Caco-2 (cell line): ENCODE measurements at regions not wholly inside any gene's neighbourhood (a gene's known extent, or its start where the extent isn't known, plus 50 kb on each side); places are given as distances from the start of the nearest gene placed in this dataset.
"Not testable (repeated sequence)": the region's sequence is repeated elsewhere in the genome, so short reads cannot be mapped to it uniquely, and the experiment has no call there.

Experiments
- BruUV-seq: library from RNA; stranded (reverse); fragments of 400-500 nt; replicated peaks from 2 replicates; lab custom pipeline; 2021; lab: Mats Ljungman, UMichigan
- CTCF ChIA-PET: fragments of 300-600 bp; sonication (Branson Sonifier 250); formaldehyde crosslinking; loops from one replicate; lab custom pipeline; 2022; ENCODE audit warnings: antibody characterized with exemption; lab: Charles Lee
- POLR2A ChIA-PET: fragments of 300-600 bp; sonication (Branson Sonifier 250); formaldehyde crosslinking; loops from one replicate; lab custom pipeline; 2022; ENCODE audit warnings: antibody characterized with exemption; lab: Charles Lee
- DNase-seq, 2 experiments: peaks; one replicate each; pipeline versions ENCODE4 v3.0.0 to v3.0.0-alpha.2; 2020 to 2022
- H3K27me3 ChIP-seq: replicated peaks from 2 replicates; pipeline ENCODE4 v1.6.0; 2011; ENCODE audit warnings: low read length; ENCODE audit not compliant: control insufficient read depth, insufficient read depth
- H3K36me3 ChIP-seq: 2 replicates; pipeline ENCODE4 v1.5.1; 2011; ENCODE audit warnings: low read length; ENCODE audit not compliant: control insufficient read depth, insufficient read depth
- H3K4me1 ChIP-seq: fragments of 250-450 bp; sonication (Bioruptor Pico); 2 replicates; pipeline ENCODE4 v1.5.1; 2020; ENCODE audit warnings: mild to moderate bottlenecking
- H3K4me3 ChIP-seq: 2 replicates; pipeline ENCODE4 v1.5.1; 2011; ENCODE audit warnings: low read depth, mild to moderate bottlenecking, control low read depth, low read length
- H3K9me3 ChIP-seq: fragments of 250-450 bp; sonication (Bioruptor Pico); 2 replicates; pipeline ENCODE4 v1.5.1; 2020; ENCODE audit warnings: mild to moderate bottlenecking, moderate library complexity
- H3K27ac Mint-ChIP-seq: one replicate; pipeline ENCODE4 v1.8.0; 2022; ENCODE audit warnings: mixed read lengths; ENCODE audit not compliant: unreplicated experiment
- H3K27me3 Mint-ChIP-seq: one replicate; pipeline ENCODE4 v1.8.0; 2022; ENCODE audit warnings: mixed read lengths; ENCODE audit not compliant: insufficient read depth, unreplicated experiment
- H3K36me3 Mint-ChIP-seq: one replicate; pipeline ENCODE4 v1.8.0; 2022; ENCODE audit warnings: mild to moderate bottlenecking, mixed read lengths; ENCODE audit not compliant: insufficient read depth, unreplicated experiment
- H3K4me1 Mint-ChIP-seq: one replicate; pipeline ENCODE4 v1.8.0; 2022; ENCODE audit warnings: low read depth, mixed read lengths; ENCODE audit not compliant: unreplicated experiment
- H3K4me3 Mint-ChIP-seq: one replicate; pipeline ENCODE4 v1.8.0; 2022; ENCODE audit warnings: mild to moderate bottlenecking, moderate library complexity, mixed read lengths; ENCODE audit not compliant: unreplicated experiment
- H3K9me3 Mint-ChIP-seq: one replicate; pipeline ENCODE4 v1.8.0; 2022; ENCODE audit warnings: mixed read lengths; ENCODE audit not compliant: unreplicated experiment
- CTCF ChIP-seq, 2 experiments: fragments of 200-600 bp in 1 of 2; IDR thresholded peaks; 1 replicate in 1 of 2; 2 replicates in 1 of 2; pipeline versions ENCODE4 v1.5.1 to v1.8.0; 2011 to 2022; ENCODE audit warnings: antibody characterized with exemption in 1 of 2, control low read depth in 1 of 2, inconsistent platforms in 1 of 2, low read depth in 1 of 2, low read length in 1 of 2, mild to moderate bottlenecking in 1 of 2, moderate library complexity in 1 of 2; ENCODE audit not compliant: insufficient read depth in 1 of 2, severe bottlenecking in 1 of 2, unreplicated experiment in 1 of 2
- intact Hi-C: fragments of 100-400 bp; cut with micrococcal nuclease; formaldehyde crosslinking; loops from one replicate; pipeline ENCODE4 v1.10.0; 2022; ENCODE audit not compliant: unreplicated experiment

GRCh38 chr13:22956456-22957115 lies 224.2 kb upstream of the SGCG start:
- H3K4me3 Mint-ChIP-seq, H3K27me3 ChIP-seq, H3K36me3 ChIP-seq, CTCF ChIA-PET, H3K9me3 ChIP-seq, H3K27me3 Mint-ChIP-seq, H3K4me3 ChIP-seq, H3K27ac Mint-ChIP-seq, BruUV-seq, intact Hi-C loops, DNase-seq, H3K36me3 Mint-ChIP-seq, H3K4me1 Mint-ChIP-seq, POLR2A ChIA-PET, H3K4me1 ChIP-seq: not testable (repeated sequence)
- H3K9me3 Mint-ChIP-seq: peaks cover 13% of the 10 kb centered on the region

GRCh38 chr13:22959859-22960258 lies 220.9 kb upstream of the SGCG start:
- H3K27me3 ChIP-seq, H3K4me3 ChIP-seq, H3K27me3 Mint-ChIP-seq, DNase-seq, H3K9me3 Mint-ChIP-seq, H3K27ac Mint-ChIP-seq, intact Hi-C loops, H3K4me3 Mint-ChIP-seq, H3K4me1 ChIP-seq, H3K36me3 Mint-ChIP-seq, H3K4me1 Mint-ChIP-seq, POLR2A ChIA-PET, H3K36me3 ChIP-seq, H3K9me3 ChIP-seq, CTCF ChIA-PET, BruUV-seq: not testable (repeated sequence)

GRCh38 chr13:22960827-22961226 lies 220.0 kb upstream of the SGCG start:
- Mint-ChIP-seq H3K9me3 (no peaks in the 10 kb centered on the region), H3K4me3 (no peak overlapping the region), H3K27me3 (no peaks in the 10 kb centered on the region), H3K4me1 (no peaks in the 10 kb centered on the region), H3K27ac (no peak overlapping the region), H3K36me3 (no peaks in the 10 kb centered on the region)
- H3K27me3 ChIP-seq: no peaks in the 10 kb centered on the region
- no peak for TF ChIP-seq CTCF (IDR thresholded peaks at IDR 0.05; ENCODE audit: insufficient read depth in 1 of 2, low read depth in 1 of 2, low read length in 1 of 2, severe bottlenecking in 1 of 2, unreplicated experiment in 1 of 2)
- DNase-seq: no peak
- no TSS peak for BruUV-seq
- H3K4me1 ChIP-seq: no peaks in the 10 kb centered on the region
- CTCF ChIA-PET: no interaction called here
- no peaks in the 10 kb centered on the region for H3K9me3 ChIP-seq
- intact Hi-C loops: no loop called here
- H3K4me3 ChIP-seq: no peak overlapping the region
- POLR2A ChIA-PET: no interaction called here
- H3K36me3 ChIP-seq: no peaks in the 10 kb centered on the region

GRCh38 chr13:22961342-22961741 lies 219.4 kb upstream of the SGCG start:
- DNase-seq, BruUV-seq, POLR2A ChIA-PET, CTCF ChIA-PET, H3K4me1 Mint-ChIP-seq, H3K36me3 Mint-ChIP-seq, H3K9me3 ChIP-seq, H3K9me3 Mint-ChIP-seq, H3K4me1 ChIP-seq, H3K4me3 Mint-ChIP-seq, H3K27me3 Mint-ChIP-seq, H3K4me3 ChIP-seq, H3K27ac Mint-ChIP-seq, intact Hi-C loops, H3K27me3 ChIP-seq, H3K36me3 ChIP-seq: not testable (repeated sequence)
